ENCODE measurements at regions not wholly inside any gene's neighbourhood (a gene's known extent, or its start where the extent isn't known, plus 50 kb on each side); places are given as distances from the start of the nearest gene placed in this dataset.
A peak's percentile ranks its signal among the peaks of the same experiment; 100 is the strongest.

DNA sequence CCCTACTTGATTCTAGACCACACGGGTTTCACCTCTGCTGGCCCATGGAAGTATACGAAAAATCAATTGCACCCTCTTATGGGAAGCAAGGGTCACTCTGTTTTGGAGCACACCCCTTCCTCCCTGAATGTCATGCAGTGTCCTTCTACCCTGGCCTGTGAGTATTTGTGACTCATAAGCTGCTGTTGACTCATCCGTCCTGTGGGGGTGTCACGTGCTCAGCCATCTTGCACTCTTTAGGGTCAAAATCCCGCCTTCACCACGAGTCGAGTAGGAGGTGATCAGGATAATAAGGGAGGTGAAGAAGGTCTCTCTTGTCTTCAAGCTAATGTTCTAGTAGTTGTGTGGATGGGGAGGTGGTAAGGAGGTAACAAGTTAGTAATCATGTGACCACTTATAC, 341.0 kb upstream of the EEF2KMT start:
- DNase-seq (ENCODE audit: low read depth in 4 of 6, low spot score in 6 of 6) = no peak
- 93% methylated on average over 5 of the region's 7 CpGs for WGBS (ENCODE audit: insufficient coverage)
- H3K4me1 ChIP-seq (ENCODE audit: control insufficient read depth, insufficient read depth, low read length) = no peaks in the 10 kb centered on the region
- no peak overlapping the region for H3K27ac ChIP-seq (ENCODE audit: low read depth, low read length)
- H3K9me3 ChIP-seq (ENCODE audit: control insufficient read depth, insufficient read depth, low read length) = no peaks in the 10 kb centered on the region
- H3K4me3 ChIP-seq (ENCODE audit: low read depth, low read length) = no peak overlapping the region
- H3K27me3 ChIP-seq (ENCODE audit: control insufficient read depth, insufficient read depth, low read length) = no peaks in the 10 kb centered on the region
- no peaks in the 10 kb centered on the region for H3K36me3 ChIP-seq (ENCODE audit: control insufficient read depth, insufficient read depth, low read length)

- Histone ChIP-seq H3K27ac (ENCODE audit: low read depth, low read length) (no peak overlapping the region), H3K36me3 (ENCODE audit: control insufficient read depth, insufficient read depth, low read length) (no peaks in the 10 kb centered on the region), H3K27me3 (ENCODE audit: control insufficient read depth, insufficient read depth, low read length) (no peaks in the 10 kb centered on the region), H3K4me1 (ENCODE audit: control insufficient read depth, insufficient read depth, low read length) (no peaks in the 10 kb centered on the region), H3K4me3 (ENCODE audit: low read depth, low read length) (no peak overlapping the region), H3K9me3 (ENCODE audit: control insufficient read depth, insufficient read depth, low read length) (no peaks in the 10 kb centered on the region)
- no peak for DNase-seq (ENCODE audit: low read depth in 4 of 6, low spot score in 6 of 6)
- WGBS (ENCODE audit: insufficient coverage) = 57% methylated on average over 7 of the region's 10 CpGs
Observed at GRCh38 chr16:5433587-5433986, 336.0 kb upstream of the EEF2KMT start.

- DNase-seq (ENCODE audit: low read depth in 4 of 6, low spot score in 6 of 6) = peak in 1 of 6 donors; percentile 47
- H3K27me3 ChIP-seq (ENCODE audit: control insufficient read depth, insufficient read depth, low read length) = no peaks in the 10 kb centered on the region
- 77% methylated on average over 3 of the region's 15 CpGs for WGBS (ENCODE audit: insufficient coverage)
Observed at GRCh38 chr16:5432166-5432565, 334.6 kb upstream of the EEF2KMT start.

DNA sequence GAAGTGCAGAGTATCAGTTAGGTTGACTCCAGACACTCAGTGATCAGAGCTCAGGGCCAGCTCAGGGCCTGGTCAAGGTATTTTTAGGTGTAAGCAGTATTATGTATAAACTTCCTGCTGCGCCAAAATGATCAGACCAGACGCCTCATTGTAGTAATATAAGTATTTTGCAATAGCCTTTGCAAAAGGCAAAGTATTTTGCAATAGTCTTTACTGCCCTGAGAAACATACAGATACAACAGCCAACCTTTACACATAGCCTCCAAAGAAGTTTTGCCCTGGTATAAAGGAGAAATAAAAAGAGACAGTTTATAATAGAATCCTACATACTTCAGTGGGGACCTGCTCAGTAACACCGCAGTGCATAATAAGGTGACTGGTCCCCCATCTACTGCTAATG, 333.0 kb upstream of the EEF2KMT start:
- no peak for DNase-seq (ENCODE audit: low read depth in 4 of 6, low spot score in 6 of 6)
- Histone ChIP-seq H3K36me3 (ENCODE audit: control insufficient read depth, insufficient read depth, low read length) (no peaks in the 10 kb centered on the region), H3K4me3 (ENCODE audit: low read depth, low read length) (no peak overlapping the region), H3K27ac (ENCODE audit: low read depth, low read length) (no peak overlapping the region), H3K4me1 (ENCODE audit: control insufficient read depth, insufficient read depth, low read length) (no peaks in the 10 kb centered on the region), H3K9me3 (ENCODE audit: control insufficient read depth, insufficient read depth, low read length) (no peaks in the 10 kb centered on the region), H3K27me3 (ENCODE audit: control insufficient read depth, insufficient read depth, low read length) (no peaks in the 10 kb centered on the region)
- no CpG with 5 or more reads among the region's 3 CpGs for WGBS (ENCODE audit: insufficient coverage)

More at GRCh38 chr16:5432166-5432565, 334.6 kb upstream of the EEF2KMT start:
- no peaks in the 10 kb centered on the region for H3K9me3 ChIP-seq (ENCODE audit: control insufficient read depth, insufficient read depth, low read length)
- H3K4me1 ChIP-seq (ENCODE audit: control insufficient read depth, insufficient read depth, low read length) = no peaks in the 10 kb centered on the region
- no peak overlapping the region for H3K4me3 ChIP-seq (ENCODE audit: low read depth, low read length)
- no peak overlapping the region for H3K27ac ChIP-seq (ENCODE audit: low read depth, low read length)
- H3K36me3 ChIP-seq (ENCODE audit: control insufficient read depth, insufficient read depth, low read length) = no peaks in the 10 kb centered on the region

GRCh38 chr16:5428932-5429331, 331.3 kb upstream of the EEF2KMT start:
- WGBS (ENCODE audit: insufficient coverage) = 47% methylated on average over 6 of the region's 7 CpGs
- Histone ChIP-seq H3K4me1 (ENCODE audit: control insufficient read depth, insufficient read depth, low read length) (no peaks in the 10 kb centered on the region), H3K27me3 (ENCODE audit: control insufficient read depth, insufficient read depth, low read length) (no peaks in the 10 kb centered on the region), H3K9me3 (ENCODE audit: control insufficient read depth, insufficient read depth, low read length) (no peaks in the 10 kb centered on the region), H3K36me3 (ENCODE audit: control insufficient read depth, insufficient read depth, low read length) (no peaks in the 10 kb centered on the region), H3K4me3 (ENCODE audit: low read depth, low read length) (no peak overlapping the region), H3K27ac (ENCODE audit: low read depth, low read length) (no peak overlapping the region)
- no peak for DNase-seq (ENCODE audit: low read depth in 4 of 6, low spot score in 6 of 6)

DNA sequence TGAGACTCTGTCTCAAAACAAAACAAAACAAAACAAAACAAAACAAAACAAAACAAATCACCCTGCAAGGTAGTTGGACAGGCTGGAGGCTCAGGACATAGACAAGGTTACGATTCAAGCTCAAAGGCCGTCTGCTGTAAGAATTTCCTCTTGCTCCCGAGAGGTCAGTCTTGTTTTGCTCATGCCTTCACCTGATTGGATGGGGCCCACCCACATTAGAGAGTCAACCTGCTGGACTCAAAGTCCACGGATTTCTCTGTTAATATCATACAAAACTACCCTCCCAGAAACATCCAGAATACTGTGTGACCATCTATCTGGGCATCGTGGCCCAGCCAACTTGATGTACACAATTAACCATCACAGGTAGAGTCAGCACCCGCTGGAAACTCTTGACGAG, 330.0 kb upstream of the EEF2KMT start:
- Histone ChIP-seq H3K27me3 (ENCODE audit: control insufficient read depth, insufficient read depth, low read length) (no peaks in the 10 kb centered on the region), H3K4me3 (ENCODE audit: low read depth, low read length) (no peak overlapping the region), H3K9me3 (ENCODE audit: control insufficient read depth, insufficient read depth, low read length) (no peaks in the 10 kb centered on the region), H3K36me3 (ENCODE audit: control insufficient read depth, insufficient read depth, low read length) (no peaks in the 10 kb centered on the region), H3K4me1 (ENCODE audit: control insufficient read depth, insufficient read depth, low read length) (no peaks in the 10 kb centered on the region), H3K27ac (ENCODE audit: low read depth, low read length) (no peak overlapping the region)
- DNase-seq (ENCODE audit: low read depth in 4 of 6, low spot score in 6 of 6) = no peak
- WGBS (ENCODE audit: insufficient coverage) = 90% methylated on average over 5 of the region's 7 CpGs

DNA sequence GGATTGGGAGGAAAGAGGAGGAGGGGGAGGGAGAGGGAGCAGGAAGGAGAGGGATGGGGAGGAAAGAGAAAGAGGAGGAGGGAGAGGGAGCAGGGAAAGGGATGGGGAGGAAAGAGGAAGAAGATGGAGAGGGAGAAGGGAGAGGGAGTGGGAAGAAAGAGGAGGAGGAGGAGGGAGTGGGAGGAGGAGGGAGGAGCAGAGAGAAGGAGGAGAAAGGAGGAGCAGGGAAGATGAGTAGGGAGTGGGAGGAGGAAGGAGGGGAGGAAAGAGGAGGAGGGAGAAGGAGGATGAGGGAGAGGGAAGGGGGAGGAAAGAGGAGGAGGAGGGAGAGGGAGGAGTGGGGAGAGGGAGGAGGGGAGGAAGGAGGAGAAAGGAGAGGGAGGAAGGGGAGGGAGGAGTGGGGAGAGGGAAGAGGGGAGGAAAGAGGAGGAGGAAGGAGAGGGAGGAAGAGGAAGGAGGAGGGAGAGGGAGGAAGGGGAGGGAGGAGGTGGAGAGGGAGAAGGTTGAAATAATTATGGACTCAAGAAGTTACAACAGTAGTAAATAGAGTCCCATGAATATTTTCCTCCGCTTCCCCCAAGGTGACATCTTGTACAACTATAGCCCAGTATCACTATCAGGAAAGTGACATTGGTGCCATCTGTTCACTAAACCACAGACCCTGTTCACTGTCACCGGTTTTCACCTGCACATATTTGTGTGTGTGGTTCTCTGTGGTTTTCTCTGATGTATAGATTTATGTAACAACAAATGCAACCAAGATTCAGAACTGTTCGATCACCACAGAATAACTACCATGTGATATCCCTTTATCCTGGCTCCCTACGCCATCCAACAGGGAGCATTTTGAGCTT, 325.3 kb upstream of the EEF2KMT start:
- H3K4me3 ChIP-seq (ENCODE audit: low read depth, low read length) = no peak overlapping the region
- no peaks in the 10 kb centered on the region for H3K27me3 ChIP-seq (ENCODE audit: control insufficient read depth, insufficient read depth, low read length)
- no peak for DNase-seq (ENCODE audit: low read depth in 4 of 6, low spot score in 6 of 6)
- no peak overlapping the region for H3K27ac ChIP-seq (ENCODE audit: low read depth, low read length)
- no peaks in the 10 kb centered on the region for H3K9me3 ChIP-seq (ENCODE audit: control insufficient read depth, insufficient read depth, low read length)
- no peaks in the 10 kb centered on the region for H3K4me1 ChIP-seq (ENCODE audit: control insufficient read depth, insufficient read depth, low read length)
- no peaks in the 10 kb centered on the region for H3K36me3 ChIP-seq (ENCODE audit: control insufficient read depth, insufficient read depth, low read length)
- 88% methylated on average over 1 of the region's 4 CpGs for WGBS (ENCODE audit: insufficient coverage)

DNA sequence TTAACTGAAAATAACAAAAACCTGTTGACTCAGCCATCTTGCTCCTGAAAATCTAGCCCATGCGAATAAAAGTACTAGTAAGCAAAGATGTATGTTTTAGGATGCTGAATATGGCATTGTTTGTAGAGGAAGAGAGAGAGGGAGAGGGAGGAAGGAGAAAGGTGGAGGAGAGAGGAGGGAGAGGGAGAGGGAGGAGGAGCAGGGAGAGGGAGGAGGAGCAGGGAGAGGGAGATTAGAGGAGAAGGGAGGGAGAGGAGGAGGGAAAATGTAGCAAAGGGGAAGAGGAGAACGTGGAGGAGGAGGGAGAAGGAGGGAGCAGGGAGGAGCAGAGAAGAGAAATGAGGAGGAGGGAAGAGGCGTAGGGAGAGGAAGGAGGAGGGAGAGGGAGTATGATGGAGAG, 324.5 kb upstream of the EEF2KMT start:
- DNase-seq (ENCODE audit: low read depth in 4 of 6, low spot score in 6 of 6) = no peak
- Histone ChIP-seq H3K36me3 (ENCODE audit: control insufficient read depth, insufficient read depth, low read length) (no peaks in the 10 kb centered on the region), H3K4me1 (ENCODE audit: control insufficient read depth, insufficient read depth, low read length) (no peaks in the 10 kb centered on the region), H3K27me3 (ENCODE audit: control insufficient read depth, insufficient read depth, low read length) (no peaks in the 10 kb centered on the region), H3K4me3 (ENCODE audit: low read depth, low read length) (no peak overlapping the region), H3K27ac (ENCODE audit: low read depth, low read length) (no peak overlapping the region), H3K9me3 (ENCODE audit: control insufficient read depth, insufficient read depth, low read length) (no peaks in the 10 kb centered on the region)
- 62% methylated on average over 2 of the region's 3 CpGs for WGBS (ENCODE audit: insufficient coverage)

GRCh38 chr16:5416013-5416412, 318.4 kb upstream of the EEF2KMT start:
- WGBS (ENCODE audit: insufficient coverage) = no CpG with 5 or more reads among the region's 5 CpGs
- Histone ChIP-seq H3K4me3 (ENCODE audit: low read depth, low read length) (no peak overlapping the region), H3K4me1 (ENCODE audit: control insufficient read depth, insufficient read depth, low read length) (peaks cover 7% of the 10 kb centered on the region), H3K27me3 (ENCODE audit: control insufficient read depth, insufficient read depth, low read length) (no peaks in the 10 kb centered on the region), H3K27ac (ENCODE audit: low read depth, low read length) (no peak overlapping the region), H3K36me3 (ENCODE audit: control insufficient read depth, insufficient read depth, low read length) (no peaks in the 10 kb centered on the region), H3K9me3 (ENCODE audit: control insufficient read depth, insufficient read depth, low read length) (no peaks in the 10 kb centered on the region)
- DNase-seq (ENCODE audit: low read depth in 4 of 6, low spot score in 6 of 6) = no peak

GRCh38 chr16:5415123-5415522, 317.5 kb upstream of the EEF2KMT start:
- WGBS (ENCODE audit: insufficient coverage) = 69% methylated on average over 5 of the region's 7 CpGs
- Histone ChIP-seq H3K27me3 (ENCODE audit: control insufficient read depth, insufficient read depth, low read length) (no peaks in the 10 kb centered on the region), H3K9me3 (ENCODE audit: control insufficient read depth, insufficient read depth, low read length) (no peaks in the 10 kb centered on the region), H3K4me3 (ENCODE audit: low read depth, low read length) (no peak overlapping the region), H3K27ac (ENCODE audit: low read depth, low read length) (no peak overlapping the region), H3K4me1 (ENCODE audit: control insufficient read depth, insufficient read depth, low read length) (peaks cover 7% of the 10 kb centered on the region), H3K36me3 (ENCODE audit: control insufficient read depth, insufficient read depth, low read length) (no peaks in the 10 kb centered on the region)
- DNase-seq (ENCODE audit: low read depth in 4 of 6, low spot score in 6 of 6) = no peak
